GM12892 (cell line): ENCODE measurements at regions not wholly inside any gene's neighbourhood (a gene's known extent, or its start where the extent isn't known, plus 50 kb on each side); places are given as distances from the start of the nearest gene placed in this dataset.

Experiments
- POLR2A ChIP-seq: IDR thresholded peaks from 2 replicates; pipeline ENCODE4 v1.6.1; 2011; ENCODE audit warnings: low read depth, low read length, control low read depth
- POLR2AphosphoS5 ChIP-seq: IDR thresholded peaks from 2 replicates; pipeline ENCODE4 v1.6.1; 2011; ENCODE audit warnings: low read depth, low read length, control low read depth
- TAF1 ChIP-seq: IDR thresholded peaks from 2 replicates; pipeline ENCODE4 v1.6.1; 2011; ENCODE audit warnings: low read depth, mild to moderate bottlenecking, control low read depth, low read length, borderline replicate concordance

DNA sequence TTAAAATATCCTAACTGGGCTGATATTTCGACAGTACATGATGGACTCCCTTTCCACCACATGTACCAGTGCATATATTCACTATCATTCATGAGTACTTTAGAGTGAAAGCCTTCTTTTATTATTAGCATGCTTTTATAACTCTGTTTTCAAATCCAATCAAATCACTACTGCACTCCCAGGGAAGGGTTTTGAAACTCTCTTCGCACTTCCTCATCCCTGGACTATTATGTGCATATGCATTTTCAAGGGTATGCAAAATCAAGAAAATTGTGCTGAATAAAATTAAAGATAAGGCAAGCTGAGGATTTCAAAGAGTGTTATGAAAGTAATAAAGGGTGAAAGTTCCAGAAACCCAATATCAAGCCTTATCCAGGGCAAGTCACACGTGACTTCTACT, 411.4 kb upstream of the PDZRN3 start:
- no peak for TF ChIP-seq POLR2AphosphoS5
- no peak for TF ChIP-seq TAF1
- TF ChIP-seq POLR2A = no peak
